HL-60/S4 treated with phorbol 12-myristate 13-acetate at 8.2 ng/mL for 4 days and 3 days (cell line): ENCODE measurements at regions not wholly inside any gene's neighbourhood (a gene's known extent, or its start where the extent isn't known, plus 50 kb on each side); places are given as distances from the start of the nearest gene placed in this dataset.

Experiments
- in situ Hi-C: fragments of 300-500 bp; cut with MboI; formaldehyde crosslinking; loops from 2 replicates; pipeline ENCODE4 v1.15.0; 2022; ENCODE audit warnings: low sequenced_read_pairs

DNA sequence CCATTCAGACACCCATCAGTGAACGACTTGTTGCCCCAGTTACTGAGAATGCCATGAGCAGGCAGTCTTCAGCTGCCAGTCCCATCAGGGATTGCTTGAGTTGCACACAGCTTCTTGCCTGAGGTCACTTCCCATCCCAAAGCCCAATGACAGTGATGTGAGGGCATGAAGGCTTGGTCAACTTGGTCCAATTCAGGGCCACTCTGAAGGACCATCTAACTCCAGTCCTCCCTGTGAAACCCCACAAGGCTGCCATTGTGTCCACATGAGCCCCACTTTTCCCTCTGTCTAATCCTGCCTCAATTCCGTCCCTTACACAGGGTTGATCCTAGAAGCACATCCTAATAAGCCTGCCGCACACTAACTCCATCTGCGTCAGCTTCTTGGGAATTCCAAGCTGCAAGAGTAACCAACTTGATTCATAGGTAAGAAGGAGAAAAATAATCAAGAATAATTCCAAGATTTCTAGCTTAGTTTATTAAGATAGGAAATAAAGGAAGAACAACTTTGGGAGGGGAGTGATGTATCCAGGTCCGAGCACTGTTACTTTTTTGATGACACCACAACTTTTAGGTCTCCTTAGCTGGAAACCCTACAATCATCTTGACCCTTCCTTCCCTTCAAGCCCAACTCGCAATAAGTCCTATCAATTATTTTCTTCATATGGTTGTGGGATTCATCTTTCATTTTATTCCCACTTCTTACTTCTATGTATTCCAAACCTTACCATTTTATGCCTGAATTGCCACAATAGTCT lies 110.9 kb downstream of the LRRC30 start:
- in situ Hi-C loops, result loop anchor here (25.0 kb wide), 1 partner anchor 104 kb away; the partner anchor contains the start of gene LRRC30

- in situ Hi-C loops, result loop anchor here (25.0 kb wide), 1 partner anchor 112 kb away; the partner anchor contains the start of gene LRRC30
Measured at GRCh38 chr18:7349181-7349837, 118.4 kb downstream of the LRRC30 start.

GRCh38 chr18:7358989-7359726 lies 128.3 kb downstream of the LRRC30 start:
- in situ Hi-C loops, result no loop called here

DNA sequence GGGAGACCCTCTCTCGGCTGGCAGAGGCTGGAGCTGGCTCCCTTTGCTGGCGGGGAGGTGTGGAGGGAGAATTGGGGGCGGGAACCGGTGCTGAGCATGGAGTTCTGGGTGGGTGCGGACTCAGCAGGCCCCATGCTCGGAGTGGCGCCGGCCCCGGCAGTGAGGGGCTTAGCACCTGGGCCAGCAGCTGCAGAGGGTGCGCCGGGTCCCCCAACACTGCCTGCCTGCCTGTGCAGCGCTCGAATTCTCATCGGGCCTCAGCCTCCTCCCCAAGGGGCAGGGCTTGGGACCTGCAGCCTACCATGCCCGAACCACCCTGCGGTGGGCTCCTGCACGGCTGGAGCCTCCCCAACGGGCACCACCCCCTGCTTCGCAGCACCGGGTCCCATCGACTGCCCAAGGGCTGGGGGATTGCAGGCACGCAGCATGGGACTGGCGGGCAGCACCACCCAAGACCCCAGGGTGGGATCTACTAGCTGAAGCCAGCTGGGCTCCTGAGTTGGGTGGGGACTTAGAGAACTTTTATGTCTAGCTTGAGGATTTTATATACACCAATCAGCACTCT lies 129.8 kb downstream of the LRRC30 start:
- in situ Hi-C loops, result no loop called here

- in situ Hi-C loops, result no loop called here
Measured at GRCh38 chr18:7363338-7363737, 132.4 kb downstream of the LRRC30 start.

- in situ Hi-C loops, result no loop called here
Measured at GRCh38 chr18:7366597-7366996, 135.7 kb downstream of the LRRC30 start.

GRCh38 chr18:7367336-7367735 lies 136.4 kb downstream of the LRRC30 start:
- in situ Hi-C loops, result no loop called here

- in situ Hi-C loops, result no loop called here
Measured at GRCh38 chr18:7369006-7369405, 138.1 kb downstream of the LRRC30 start.

DNA sequence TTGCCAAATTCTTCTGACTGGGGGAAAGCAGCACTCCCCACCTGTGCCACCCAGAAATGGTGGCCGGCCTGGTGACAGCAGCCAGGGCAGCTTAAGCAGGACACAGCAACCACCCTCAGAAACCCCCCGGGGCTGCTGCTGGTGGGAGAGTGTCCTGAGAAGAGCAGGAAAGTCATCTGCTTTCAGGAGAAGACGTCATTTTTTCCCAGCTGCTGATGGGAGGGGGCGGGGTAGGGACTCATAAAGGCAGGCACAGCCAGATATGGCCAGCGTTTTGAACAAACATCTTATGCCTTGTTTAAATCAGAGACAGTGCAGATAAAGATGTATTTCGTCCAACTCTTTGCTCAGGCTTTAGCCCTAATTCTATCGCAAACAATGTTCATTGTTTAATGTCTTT lies 139.5 kb downstream of the LRRC30 start:
- in situ Hi-C loops, result no loop called here

DNA sequence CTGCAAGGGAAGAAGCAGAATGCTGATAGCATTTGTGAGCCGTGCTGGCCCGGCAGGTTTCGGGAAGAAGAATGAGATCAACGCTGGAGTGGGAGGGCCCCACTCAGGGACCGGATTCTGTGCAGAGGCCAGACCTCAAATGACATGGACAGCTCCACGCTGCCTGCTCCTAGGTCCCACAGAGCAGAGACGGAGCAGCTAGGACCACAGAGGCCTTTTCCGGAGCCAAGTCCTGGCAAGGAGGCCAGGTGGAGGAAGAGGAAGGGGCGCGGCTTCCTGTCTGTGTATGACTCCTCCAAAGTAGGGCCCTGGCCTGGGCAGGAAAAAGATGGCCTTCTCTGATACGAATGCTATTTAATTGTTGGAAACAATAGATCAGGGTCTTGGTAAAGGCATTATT lies 139.9 kb downstream of the LRRC30 start:
- in situ Hi-C loops, result no loop called here

DNA sequence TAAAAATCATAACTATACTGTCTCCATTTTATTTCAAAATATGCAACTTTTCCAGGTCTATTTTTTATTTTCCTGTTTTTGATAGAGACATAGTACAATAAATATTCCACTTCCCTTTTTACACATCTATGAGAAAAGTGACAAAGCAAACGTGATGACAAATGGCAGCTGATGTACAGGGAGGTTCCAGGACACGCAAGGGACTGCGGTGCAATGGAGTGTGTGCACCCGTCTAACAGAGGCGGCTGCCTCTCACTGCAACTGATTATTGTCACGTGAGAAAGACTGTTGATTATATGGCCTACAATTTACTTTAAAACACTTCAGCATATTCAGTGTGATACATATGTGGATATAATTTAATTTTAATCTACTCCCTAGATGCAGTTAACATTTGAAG lies 142.6 kb downstream of the LRRC30 start:
- in situ Hi-C loops, result no loop called here

GRCh38 chr18:7381307-7381706 lies 150.4 kb downstream of the LRRC30 start:
- in situ Hi-C loops, result no loop called here

DNA sequence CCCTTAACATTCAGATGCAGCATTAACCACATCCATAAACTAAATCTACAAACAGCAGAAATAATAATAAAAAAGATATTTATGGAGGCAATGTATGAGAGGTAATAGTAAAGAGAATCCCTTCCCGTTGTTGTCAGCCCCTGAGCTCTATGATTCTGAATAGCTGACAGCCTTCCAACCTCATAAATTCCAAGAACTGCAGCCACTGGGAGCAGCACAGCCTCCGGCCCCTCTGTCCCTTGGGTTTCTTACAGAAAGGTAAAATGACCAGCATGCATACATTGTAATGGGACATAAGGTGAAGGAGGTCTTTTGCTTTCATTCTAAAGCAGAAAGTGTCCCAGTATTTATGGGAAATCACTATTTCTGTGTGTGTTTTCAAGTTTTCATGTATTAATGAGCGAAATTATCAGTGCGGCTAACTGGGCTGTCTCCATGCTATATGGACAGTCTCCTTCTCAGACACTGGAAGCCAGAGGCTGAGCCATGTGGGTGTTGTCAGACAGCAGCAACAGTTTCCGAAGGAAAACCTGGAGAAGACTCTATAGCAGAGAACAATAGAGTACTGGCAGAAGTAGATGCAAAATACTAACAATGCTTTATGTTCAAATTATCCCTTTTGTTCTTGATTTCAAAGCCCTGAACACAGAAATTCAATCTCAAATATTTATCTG lies 151.6 kb downstream of the LRRC30 start:
- in situ Hi-C loops, result no loop called here

- in situ Hi-C loops, result no loop called here
Measured at GRCh38 chr18:7383002-7383980, 152.4 kb downstream of the LRRC30 start.

- in situ Hi-C loops, result no loop called here
Measured at GRCh38 chr18:7388741-7389140, 157.9 kb downstream of the LRRC30 start.

DNA sequence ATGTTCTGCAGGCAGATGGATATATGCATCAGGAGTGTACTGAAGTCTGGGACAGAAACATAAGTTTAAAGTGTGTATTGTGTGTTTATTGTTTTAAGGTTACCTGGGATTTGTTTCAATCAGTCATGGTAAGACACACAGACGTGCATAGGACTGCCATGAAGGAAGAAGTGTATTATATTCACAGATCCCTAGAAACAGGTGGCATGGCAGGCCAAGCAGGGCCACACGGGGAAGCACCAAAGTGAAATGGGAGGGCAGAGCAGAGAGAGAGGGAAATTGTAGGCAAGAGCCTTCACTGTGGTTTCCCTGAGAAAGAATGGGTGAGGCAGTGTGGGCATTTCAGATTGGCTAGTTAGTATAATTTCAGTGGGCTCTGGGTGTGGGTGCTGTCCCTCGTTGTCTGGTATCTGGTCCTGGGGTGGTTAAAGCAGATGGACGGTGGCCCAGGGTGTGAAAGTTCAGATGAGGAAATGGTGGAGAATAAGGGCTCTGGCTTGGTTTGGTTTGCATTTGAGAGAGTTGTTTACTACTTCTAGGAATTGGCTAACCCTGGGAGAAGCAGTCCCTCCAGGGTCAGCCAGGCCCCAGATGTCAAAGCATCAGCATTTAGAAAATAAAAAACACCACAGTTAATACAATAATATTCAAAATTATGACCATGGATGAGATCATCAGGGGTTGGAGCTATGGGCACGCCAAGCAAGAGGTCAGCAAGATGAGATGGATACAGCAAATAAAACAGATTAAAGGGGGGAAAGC lies 160.0 kb downstream of the LRRC30 start:
- in situ Hi-C loops, result no loop called here

DNA sequence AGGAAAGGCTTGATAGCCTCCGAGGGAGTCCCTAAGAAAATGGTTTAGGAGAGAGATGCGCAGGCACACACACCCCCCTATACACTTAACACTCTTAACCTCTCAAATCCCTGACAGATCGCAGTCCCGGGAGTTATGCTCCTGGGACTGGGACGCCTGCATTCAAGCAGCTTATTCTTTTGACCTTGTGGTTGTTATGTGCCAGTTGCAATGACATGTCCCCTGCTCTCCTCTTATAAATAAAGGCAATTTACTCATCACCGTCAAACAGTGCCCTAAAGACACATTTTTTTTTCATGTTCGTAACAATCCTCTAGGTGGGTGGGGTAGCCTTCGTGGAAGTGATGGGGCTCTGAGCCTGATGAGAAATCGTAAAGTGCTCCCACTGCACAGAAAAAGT lies 162.2 kb downstream of the LRRC30 start:
- in situ Hi-C loops, result no loop called here

DNA sequence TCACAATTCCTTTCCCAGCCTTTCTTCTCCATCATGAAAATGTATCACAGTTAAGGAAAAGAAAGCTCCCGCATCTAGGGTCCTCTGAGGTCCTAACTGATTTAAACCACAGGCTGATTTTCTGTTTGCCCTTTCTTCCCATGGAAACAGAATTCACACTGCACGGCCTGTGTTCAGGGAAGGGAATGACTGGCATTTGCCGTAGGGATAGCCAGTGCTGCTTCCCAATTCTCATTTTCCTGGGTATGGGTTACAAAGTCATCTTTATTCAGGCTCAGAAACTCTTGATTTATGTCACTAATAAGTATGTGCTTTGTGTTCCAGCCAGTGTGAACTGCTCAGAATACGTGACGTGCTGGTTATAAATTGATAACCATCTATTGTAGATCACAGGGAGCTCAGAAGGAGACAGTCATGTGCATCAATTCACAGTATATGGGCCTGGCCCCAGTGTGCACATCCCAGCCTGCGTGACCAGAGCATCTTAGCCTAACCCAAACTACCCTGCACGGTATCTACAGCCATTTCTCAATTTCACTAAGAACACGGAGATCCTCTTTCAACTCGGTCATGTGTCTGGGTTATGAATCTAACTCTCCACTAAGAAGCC lies 163.3 kb downstream of the LRRC30 start:
- in situ Hi-C loops, result no loop called here

GRCh38 chr18:7395566-7395965 lies 164.7 kb downstream of the LRRC30 start:
- in situ Hi-C loops, result no loop called here
